Nephron progenitor cell (in vitro differentiated cells): ENCODE measurements at regions not wholly inside any gene's neighbourhood (a gene's known extent, or its start where the extent isn't known, plus 50 kb on each side); places are given as distances from the start of the nearest gene placed in this dataset.

Source experiments
- DNase-seq: peaks from one replicate; pipeline ENCODE4 v3.0.0; 2021
- H3K27ac Mint-ChIP-seq: 2 replicates; pipeline ENCODE4 v1.8.0; 2021; ENCODE audit warnings: mild to moderate bottlenecking, moderate library complexity, mixed read lengths
- H3K27me3 Mint-ChIP-seq: 2 replicates; pipeline ENCODE4 v1.8.0; 2021; ENCODE audit warnings: mild to moderate bottlenecking, low read depth, mixed read lengths; ENCODE audit not compliant: poor library complexity
- H3K36me3 Mint-ChIP-seq: 2 replicates; pipeline ENCODE4 v1.8.0; 2021; ENCODE audit warnings: low read depth, mixed read lengths
- H3K4me1 Mint-ChIP-seq: 2 replicates; pipeline ENCODE4 v1.8.0; 2021; ENCODE audit warnings: mixed read lengths
- H3K4me3 Mint-ChIP-seq: 2 replicates; pipeline ENCODE4 v1.8.0; 2021; ENCODE audit warnings: mild to moderate bottlenecking, moderate library complexity, mixed read lengths
- H3K9me3 Mint-ChIP-seq: 2 replicates; pipeline ENCODE4 v1.8.0; 2021; ENCODE audit warnings: mild to moderate bottlenecking, moderate library complexity, mixed read lengths
- CTCF ChIP-seq: fragments of 200-600 bp; sonication (generic); IDR thresholded peaks from 2 replicates; pipeline ENCODE4 v1.5.0; 2021; ENCODE audit warnings: antibody characterized with exemption

GRCh38 chr18:1498216-1498615, 593.5 kb downstream of the ADCYAP1 start:
- H3K36me3 Mint-ChIP-seq = no peaks in the 10 kb centered on the region
- no peak for TF ChIP-seq CTCF
- peaks cover 25% of the 10 kb centered on the region for H3K9me3 Mint-ChIP-seq
- no peak for DNase-seq
- H3K4me1 Mint-ChIP-seq = no peaks in the 10 kb centered on the region
- no peak overlapping the region for H3K4me3 Mint-ChIP-seq
- H3K27ac Mint-ChIP-seq = no peak overlapping the region
- no peaks in the 10 kb centered on the region for H3K27me3 Mint-ChIP-seq

- Mint-ChIP-seq H3K27ac (no peak overlapping the region), H3K9me3 (peaks cover 21% of the 10 kb centered on the region), H3K27me3 (no peaks in the 10 kb centered on the region), H3K36me3 (no peaks in the 10 kb centered on the region), H3K4me1 (no peaks in the 10 kb centered on the region), H3K4me3 (no peak overlapping the region)
- no peak for DNase-seq
- no peak for TF ChIP-seq CTCF
Observed at GRCh38 chr18:1499265-1499664, 594.6 kb downstream of the ADCYAP1 start.

GRCh38 chr18:1503847-1504246, 599.2 kb downstream of the ADCYAP1 start:
- no peaks in the 10 kb centered on the region for H3K27me3 Mint-ChIP-seq
- no peaks in the 10 kb centered on the region for H3K36me3 Mint-ChIP-seq
- H3K4me1 Mint-ChIP-seq = no peaks in the 10 kb centered on the region
- no peak for DNase-seq
- no peak overlapping the region for H3K27ac Mint-ChIP-seq
- no peak overlapping the region for H3K4me3 Mint-ChIP-seq
- H3K9me3 Mint-ChIP-seq = peaks cover 4% of the 10 kb centered on the region
- TF ChIP-seq CTCF = no peak

- H3K27ac Mint-ChIP-seq = no peak overlapping the region
- no peak for TF ChIP-seq CTCF
- H3K4me3 Mint-ChIP-seq = no peak overlapping the region
- peaks cover 4% of the 10 kb centered on the region for H3K9me3 Mint-ChIP-seq
- H3K36me3 Mint-ChIP-seq = no peaks in the 10 kb centered on the region
- H3K4me1 Mint-ChIP-seq = no peaks in the 10 kb centered on the region
- H3K27me3 Mint-ChIP-seq = no peaks in the 10 kb centered on the region
- no peak for DNase-seq
Observed at GRCh38 chr18:1505856-1506255, 601.2 kb downstream of the ADCYAP1 start.

- DNase-seq = no peak
- no peak overlapping the region for H3K4me3 Mint-ChIP-seq
- no peaks in the 10 kb centered on the region for H3K4me1 Mint-ChIP-seq
- no peaks in the 10 kb centered on the region for H3K36me3 Mint-ChIP-seq
- no peak for TF ChIP-seq CTCF
- peaks cover 4% of the 10 kb centered on the region for H3K9me3 Mint-ChIP-seq
- H3K27ac Mint-ChIP-seq = no peak overlapping the region
- peaks cover 2% of the 10 kb centered on the region for H3K27me3 Mint-ChIP-seq
Observed at GRCh38 chr18:1510542-1511179, 606.0 kb downstream of the ADCYAP1 start.

- no peak overlapping the region for H3K4me3 Mint-ChIP-seq
- H3K4me1 Mint-ChIP-seq = no peaks in the 10 kb centered on the region
- no peak for DNase-seq
- H3K27ac Mint-ChIP-seq = no peak overlapping the region
- H3K27me3 Mint-ChIP-seq = peaks cover 2% of the 10 kb centered on the region
- H3K9me3 Mint-ChIP-seq = peaks cover 4% of the 10 kb centered on the region
- TF ChIP-seq CTCF = no peak
- H3K36me3 Mint-ChIP-seq = no peaks in the 10 kb centered on the region
Observed at GRCh38 chr18:1511619-1512311, 607.1 kb downstream of the ADCYAP1 start.
